WTC11 (cell line): ENCODE measurements at regions not wholly inside any gene's neighbourhood (a gene's known extent, or its start where the extent isn't known, plus 50 kb on each side); places are given as distances from the start of the nearest gene placed in this dataset.

ENCODE experiments used
- ATF2 ChIP-seq: sonication (generic); formaldehyde crosslinking; IDR thresholded peaks from 2 replicates; pipeline ENCODE4 v1.8.1; 2022; ENCODE audit warnings: low read depth, missing genetic modification reagents, borderline replicate concordance
- CREB1 ChIP-seq: sonication (generic); formaldehyde crosslinking; IDR thresholded peaks from 2 replicates; pipeline ENCODE4 v1.8.0; 2023; ENCODE audit warnings: mild to moderate bottlenecking, missing genetic modification reagents
- CTCF ChIP-seq: fragments of 200-600 bp; IDR thresholded peaks from 2 replicates; pipeline ENCODE4 v1.8.0; 2022; ENCODE audit warnings: antibody characterized with exemption
- FOXK1 ChIP-seq: sonication (generic); formaldehyde crosslinking; IDR thresholded peaks from 2 replicates; pipeline ENCODE4 v1.8.0; 2022; ENCODE audit warnings: mild to moderate bottlenecking, moderate library complexity, missing genetic modification reagents
- FOXP4 ChIP-seq: sonication (generic); formaldehyde crosslinking; IDR thresholded peaks from 2 replicates; pipeline ENCODE4 v1.8.0; 2022; ENCODE audit warnings: mild to moderate bottlenecking, missing genetic modification reagents
- IRF2 ChIP-seq: sonication (generic); formaldehyde crosslinking; IDR thresholded peaks from 2 replicates; pipeline ENCODE4 v1.8.0; 2022; ENCODE audit warnings: low read depth, missing genetic modification reagents, borderline replicate concordance
- MXD4 ChIP-seq: fragments of 250-450 bp; sonication (Bioruptor Pico); IDR thresholded peaks from 2 replicates; pipeline ENCODE4 v1.8.0; 2021; ENCODE audit warnings: mild to moderate bottlenecking, moderate library complexity, borderline replicate concordance
- PRDM15 ChIP-seq: sonication (generic); formaldehyde crosslinking; IDR thresholded peaks from 2 replicates; pipeline ENCODE4 v1.8.0; 2022; ENCODE audit warnings: missing genetic modification reagents
- PRRX2 ChIP-seq: fragments of 250-450 bp; sonication (Bioruptor Pico); IDR thresholded peaks from 2 replicates; pipeline ENCODE4 v1.8.0; 2021; ENCODE audit warnings: mild to moderate bottlenecking
- ZNF232 ChIP-seq: sonication (generic); formaldehyde crosslinking; IDR thresholded peaks from 2 replicates; pipeline ENCODE4 v1.8.0; 2022; ENCODE audit warnings: mild to moderate bottlenecking, missing genetic modification reagents
- ZSCAN18 ChIP-seq: fragments of 250-450 bp; sonication (Bioruptor Pico); IDR thresholded peaks from 2 replicates; pipeline ENCODE4 v2.1.2; 2022; ENCODE audit warnings: mild to moderate bottlenecking, moderate library complexity

- TF ChIP-seq CREB1 (CRISPR knock-in tag) (no peak), CTCF (no peak), PRDM15 (no peak), ATF2 (no peak), MXD4 (CRISPR knock-in tag) (no peak), ZSCAN18 (CRISPR knock-in tag) (no peak), FOXP4 (no peak), PRRX2 (CRISPR knock-in tag) (no peak), IRF2 (CRISPR knock-in tag) (no peak), FOXK1 (no peak), ZNF232 (no peak)
Measured at GRCh38 chr21:18549214-18549905, 145.8 kb upstream of the TMPRSS15 start.
